ENCODE measurements at regions not wholly inside any gene's neighbourhood (a gene's known extent, or its start where the extent isn't known, plus 50 kb on each side); places are given as distances from the start of the nearest gene placed in this dataset.

DNA sequence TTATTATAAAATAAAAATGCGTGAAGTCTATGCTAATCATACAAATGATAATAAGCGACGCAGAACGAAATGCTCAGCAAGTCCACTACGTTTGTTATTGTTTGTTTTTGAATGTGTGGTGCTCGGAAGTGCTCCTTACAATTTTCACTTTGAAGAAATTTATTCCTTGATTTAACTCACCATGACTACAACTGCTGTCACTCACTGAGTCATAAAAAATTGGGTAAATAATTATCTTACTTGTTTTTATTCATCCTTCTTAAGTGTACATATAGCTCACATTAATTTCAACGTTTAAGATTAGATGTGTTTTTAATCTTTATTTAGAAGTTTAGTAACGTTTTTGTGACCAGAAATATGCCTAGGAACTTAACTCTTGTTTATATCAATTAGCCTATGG lies 66.7 kb upstream of the NANOGP8 start:
- no peak for TF ChIP-seq CTBP1 (IDR thresholded peaks at IDR 0.05; ENCODE audit: borderline replicate concordance)
- TF ChIP-seq TARDBP (IDR thresholded peaks at IDR 0.05): no peak
- no peak for TF ChIP-seq PKNOX1 (IDR thresholded peaks at IDR 0.05)
- no peak for TF ChIP-seq FOXM1 (IDR thresholded peaks at IDR 0.05; ENCODE audit: borderline replicate concordance)
- TF ChIP-seq SUZ12 (IDR thresholded peaks at IDR 0.05): no peak
- no peak for TF ChIP-seq NFRKB (IDR thresholded peaks at IDR 0.05)
- TF ChIP-seq HDGF (IDR thresholded peaks at IDR 0.05; ENCODE audit: borderline replicate concordance): no peak
- TF ChIP-seq ZNF384 (IDR thresholded peaks at IDR 0.05): no peak
- no peak for DNase-seq (ENCODE audit: extremely low spot score)
- POLR2A ChIA-PET: no interaction called here
- CTCF ChIA-PET: no interaction called here

GRCh38 chr15:35151381-35151780 lies 66.3 kb upstream of the NANOGP8 start:
- TF ChIP-seq PKNOX1 (IDR thresholded peaks at IDR 0.05) (no peak), FOXA1 (IDR thresholded peaks at IDR 0.05) (no peak), BHLHE40 (IDR thresholded peaks at IDR 0.05; ENCODE audit: borderline replicate concordance) (no peak), SUZ12 (IDR thresholded peaks at IDR 0.05) (no peak), HDGF (IDR thresholded peaks at IDR 0.05; ENCODE audit: borderline replicate concordance) (no peak), ARNT (IDR thresholded peaks at IDR 0.05) (no peak), CTBP1 (IDR thresholded peaks at IDR 0.05; ENCODE audit: borderline replicate concordance) (no peak), NFRKB (IDR thresholded peaks at IDR 0.05) (no peak), FOXM1 (IDR thresholded peaks at IDR 0.05; ENCODE audit: borderline replicate concordance) (no peak), ZNF384 (IDR thresholded peaks at IDR 0.05) (no peak), ELF4 (IDR thresholded peaks at IDR 0.05) (no peak), L3MBTL2 (conservative IDR thresholded peaks at IDR 0.05) (no peak), TARDBP (IDR thresholded peaks at IDR 0.05) (no peak), LEF1 (IDR thresholded peaks at IDR 0.05; ENCODE audit: borderline replicate concordance) (no peak), SP1 (IDR thresholded peaks at IDR 0.05) (no peak), FOXK2 (IDR thresholded peaks at IDR 0.05) (no peak)
- CTCF ChIA-PET: no interaction called here
- POLR2A ChIA-PET: no interaction called here
- DNase-seq (ENCODE audit: extremely low spot score): no peak

DNA sequence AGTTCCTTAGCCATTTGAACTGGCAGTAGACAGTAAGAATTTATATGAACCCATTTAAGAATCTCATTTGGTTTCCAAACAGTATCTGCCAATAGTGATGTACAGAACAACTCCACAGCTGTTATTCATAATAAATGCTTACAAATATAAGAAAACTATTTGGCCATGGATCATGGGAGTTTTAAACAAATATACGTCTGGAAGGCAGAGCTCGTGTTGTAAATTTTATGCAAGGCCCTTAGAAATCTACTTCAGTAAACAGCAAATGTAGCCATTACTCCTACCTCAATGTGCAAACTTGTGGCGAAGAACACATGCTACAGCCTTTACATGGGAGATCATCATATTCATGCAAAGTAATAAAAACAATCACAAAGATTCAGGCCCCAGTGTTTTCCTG lies 65.3 kb upstream of the NANOGP8 start:
- DNase-seq (ENCODE audit: extremely low spot score): no peak
- POLR2A ChIA-PET: no interaction called here
- CTCF ChIA-PET: no interaction called here
- no peak for TF ChIP-seq ZNF384 (IDR thresholded peaks at IDR 0.05)
- no peak for TF ChIP-seq FOXM1 (IDR thresholded peaks at IDR 0.05; ENCODE audit: borderline replicate concordance)
- no peak for TF ChIP-seq FOXA1 (IDR thresholded peaks at IDR 0.05)
- no peak for TF ChIP-seq ELF4 (IDR thresholded peaks at IDR 0.05)
- TF ChIP-seq FOXK2 (IDR thresholded peaks at IDR 0.05): no peak
- no peak for TF ChIP-seq NFRKB (IDR thresholded peaks at IDR 0.05)
- no peak for TF ChIP-seq HDGF (IDR thresholded peaks at IDR 0.05; ENCODE audit: borderline replicate concordance)
- TF ChIP-seq SP1 (IDR thresholded peaks at IDR 0.05): no peak
- no peak for TF ChIP-seq BHLHE40 (IDR thresholded peaks at IDR 0.05; ENCODE audit: borderline replicate concordance)

- no peak for DNase-seq (ENCODE audit: extremely low spot score)
- ChIA-PET CTCF (no interaction called here), POLR2A (no interaction called here)
- TF ChIP-seq ELF4 (IDR thresholded peaks at IDR 0.05): no peak
- TF ChIP-seq L3MBTL2 (conservative IDR thresholded peaks at IDR 0.05): no peak
- TF ChIP-seq SUZ12 (IDR thresholded peaks at IDR 0.05): no peak
- TF ChIP-seq LEF1 (IDR thresholded peaks at IDR 0.05; ENCODE audit: borderline replicate concordance): no peak
- TF ChIP-seq FOXA1 (IDR thresholded peaks at IDR 0.05): no peak
- no peak for TF ChIP-seq CTBP1 (IDR thresholded peaks at IDR 0.05; ENCODE audit: borderline replicate concordance)
Observed at GRCh38 chr15:35145336-35145735, 60.2 kb upstream of the NANOGP8 start.

GRCh38 chr15:35142578-35142977 lies 57.5 kb upstream of the NANOGP8 start:
- TF ChIP-seq FOXM1 (IDR thresholded peaks at IDR 0.05; ENCODE audit: borderline replicate concordance) (no peak), SUZ12 (IDR thresholded peaks at IDR 0.05) (no peak), PKNOX1 (IDR thresholded peaks at IDR 0.05) (no peak), TARDBP (IDR thresholded peaks at IDR 0.05) (no peak), HDGF (IDR thresholded peaks at IDR 0.05; ENCODE audit: borderline replicate concordance) (no peak), BHLHE40 (IDR thresholded peaks at IDR 0.05; ENCODE audit: borderline replicate concordance) (no peak), FOXA1 (IDR thresholded peaks at IDR 0.05) (no peak), NFRKB (IDR thresholded peaks at IDR 0.05) (no peak), LEF1 (IDR thresholded peaks at IDR 0.05; ENCODE audit: borderline replicate concordance) (no peak), L3MBTL2 (conservative IDR thresholded peaks at IDR 0.05) (no peak), ELF4 (IDR thresholded peaks at IDR 0.05) (no peak), ARNT (IDR thresholded peaks at IDR 0.05) (no peak), ZNF384 (IDR thresholded peaks at IDR 0.05) (no peak), FOXK2 (IDR thresholded peaks at IDR 0.05) (no peak), SP1 (IDR thresholded peaks at IDR 0.05) (no peak), CTBP1 (IDR thresholded peaks at IDR 0.05; ENCODE audit: borderline replicate concordance) (no peak)
- ChIA-PET POLR2A (no interaction called here), CTCF (no interaction called here)
- no peak for DNase-seq (ENCODE audit: extremely low spot score)

DNA sequence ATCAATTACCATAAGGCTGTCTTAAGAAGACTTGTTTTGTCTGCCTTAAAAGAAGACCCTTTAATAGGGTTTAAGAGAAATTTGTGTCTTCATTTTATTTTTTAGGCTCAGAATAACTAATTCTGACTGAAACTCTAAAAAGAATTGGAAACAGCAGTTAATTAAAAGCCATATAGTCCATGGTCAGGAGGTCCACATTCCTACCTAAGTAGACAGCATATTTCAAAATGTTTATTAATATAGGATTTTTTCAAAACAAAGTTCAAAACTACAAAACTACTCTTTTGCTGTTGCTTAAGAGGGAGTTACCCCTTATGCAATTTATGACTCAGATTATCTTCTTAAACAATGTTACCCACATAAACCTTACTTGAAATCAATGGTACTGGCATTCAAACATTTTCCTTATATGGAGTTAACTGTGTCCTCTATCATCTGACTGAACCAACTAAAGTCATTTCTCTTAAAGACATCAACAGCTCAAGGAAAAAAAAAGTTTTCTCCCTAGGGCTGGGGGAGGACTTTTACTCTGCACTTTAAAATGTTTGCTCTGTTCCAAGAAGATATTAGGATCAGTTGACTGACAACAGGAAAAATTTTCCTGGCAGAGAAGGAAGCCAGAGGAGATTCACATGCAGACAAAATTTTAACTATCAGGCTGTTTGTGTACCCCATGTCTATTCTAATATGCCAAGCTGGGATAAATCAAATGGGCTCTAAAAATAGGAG lies 56.8 kb upstream of the NANOGP8 start:
- DNase-seq (ENCODE audit: extremely low spot score): no peak
- TF ChIP-seq ELF4 (IDR thresholded peaks at IDR 0.05) (no peak), LEF1 (IDR thresholded peaks at IDR 0.05; ENCODE audit: borderline replicate concordance) (no peak), TARDBP (IDR thresholded peaks at IDR 0.05) (no peak), NFRKB (IDR thresholded peaks at IDR 0.05) (no peak), CTBP1 (IDR thresholded peaks at IDR 0.05; ENCODE audit: borderline replicate concordance) (no peak), SUZ12 (IDR thresholded peaks at IDR 0.05) (no peak), ZNF384 (IDR thresholded peaks at IDR 0.05) (no peak), ARNT (IDR thresholded peaks at IDR 0.05) (no peak), SP1 (IDR thresholded peaks at IDR 0.05) (no peak)
- POLR2A ChIA-PET: no interaction called here
- CTCF ChIA-PET: no interaction called here

Data from HEK293T (cell line).